Uterus (tissue), 3 donors: ENCODE measurements at regions not wholly inside any gene's neighbourhood (a gene's known extent, or its start where the extent isn't known, plus 50 kb on each side); places are given as distances from the start of the nearest gene placed in this dataset.
"Not testable (repeated sequence)": the region's sequence is repeated elsewhere in the genome, so short reads cannot be mapped to it uniquely, and the experiment has no call there.

Experiments used
- DNase-seq, 2 donors: peaks; one replicate each; pipeline ENCODE4 v3.0.0-alpha.2; 2019 to 2020
- H3K27ac ChIP-seq, 2 donors: fragments of 200-600 bp; sonication (generic); 1 replicate in 1 of 2; 2 replicates in 1 of 2; pipeline ENCODE4 v1.5.1; 2016 to 2018
- H3K27me3 ChIP-seq, 2 donors: fragments of 200-600 bp; sonication (generic); one replicate each; pipeline ENCODE4 v1.5.1; 2018 to 2019; ENCODE audit warnings: control low read depth in 1 of 2
- H3K36me3 ChIP-seq, 2 donors: fragments of 200-600 bp; sonication (generic); one replicate each; pipeline ENCODE4 v1.5.1; 2019; ENCODE audit warnings: control low read depth in 1 of 2
- H3K4me1 ChIP-seq, 2 donors: fragments of 200-600 bp; sonication (generic); one replicate each; pipeline ENCODE4 v1.5.1; 2018 to 2019; ENCODE audit warnings: control low read depth in 1 of 2
- H3K4me3 ChIP-seq, 2 donors: fragments of 200-600 bp; sonication (generic); 1 replicate in 1 of 2; 2 replicates in 1 of 2; pipeline ENCODE4 v1.5.1; 2018 to 2019; ENCODE audit warnings: mild to moderate bottlenecking in 1 of 2
- H3K9me3 ChIP-seq, 2 donors: fragments of 200-600 bp; sonication (generic); one replicate each; pipeline ENCODE4 v1.5.1; 2019; ENCODE audit warnings: control low read depth in 1 of 2
- CTCF ChIP-seq, 4 experiments: fragments of 200-600 bp in 2 of 4; fragments of 450-650 bp in 2 of 4; sonication (generic) in 2 of 4; IDR thresholded peaks; one replicate each; pipeline ENCODE4 v1.5.1; 2016 to 2019; ENCODE audit warnings: antibody characterized with exemption in 4 of 4, mild to moderate bottlenecking in 2 of 4, moderate library complexity in 1 of 4
- POLR2A ChIP-seq, 2 donors: fragments of 450-650 bp; IDR thresholded peaks; one replicate each; pipeline ENCODE4 v1.6.1; 2016; ENCODE audit warnings: antibody characterized with exemption in 2 of 2, mild to moderate bottlenecking in 1 of 2, moderate library complexity in 1 of 2
- intact Hi-C: fragments of 100-400 bp; cut with DNase I; formaldehyde crosslinking; loops from one replicate; pipeline ENCODE4 v1.15.1; 2023; ENCODE audit warnings: low total_unique reads
- donor health status: DM: yes; HTN: yes; CAD: no.

DNA sequence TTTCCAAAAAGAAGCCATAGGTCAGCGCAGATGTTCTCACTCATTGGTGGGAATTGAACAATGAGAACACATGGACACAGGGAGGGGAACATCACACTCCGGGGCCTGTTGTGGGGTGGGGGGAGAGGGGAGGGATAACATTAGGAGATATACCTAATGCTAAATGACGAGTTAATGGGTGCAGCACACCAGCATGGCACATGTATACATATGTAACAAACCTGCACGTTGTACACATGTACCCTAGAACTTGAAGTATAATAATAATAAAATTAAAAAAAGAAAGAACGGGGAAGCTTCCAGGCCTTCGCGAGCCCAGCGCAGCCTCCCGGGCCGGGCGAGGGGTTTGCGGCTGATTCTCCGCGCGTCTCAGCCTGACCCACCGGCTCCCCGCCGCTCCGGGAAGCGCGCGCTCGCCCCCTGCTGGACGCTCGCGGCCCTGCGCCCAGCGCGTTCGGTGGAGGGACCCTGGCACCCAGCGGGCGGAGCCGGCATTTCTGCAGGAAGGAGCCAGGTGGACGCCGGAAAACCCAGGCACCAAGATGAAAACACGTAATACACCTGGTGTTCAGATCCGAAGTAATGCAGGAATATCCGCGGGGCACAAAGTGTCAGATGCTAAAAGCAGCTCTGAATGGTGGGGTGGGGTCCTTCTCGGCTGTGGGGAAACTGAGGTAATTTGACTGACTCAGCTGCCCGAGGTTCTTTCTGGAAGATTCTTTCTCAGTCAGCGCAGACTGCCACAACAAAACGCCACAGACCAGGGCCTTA, 67.1 kb upstream of the PPP1R26 start:
- DNase-seq: peak; percentile 37 to 72
- H3K36me3 ChIP-seq, H3K4me3 ChIP-seq, H3K4me1 ChIP-seq, H3K9me3 ChIP-seq, H3K27ac ChIP-seq, H3K27me3 ChIP-seq: not testable (repeated sequence)
- TF ChIP-seq CTCF (IDR thresholded peaks at IDR 0.05): peak; percentile 92 to 100 (median 98)
- intact Hi-C loops: loop anchor here (2.0 kb wide), 1 partner anchor 326 kb away; the partner anchor contains the start of gene OLFM1

DNA sequence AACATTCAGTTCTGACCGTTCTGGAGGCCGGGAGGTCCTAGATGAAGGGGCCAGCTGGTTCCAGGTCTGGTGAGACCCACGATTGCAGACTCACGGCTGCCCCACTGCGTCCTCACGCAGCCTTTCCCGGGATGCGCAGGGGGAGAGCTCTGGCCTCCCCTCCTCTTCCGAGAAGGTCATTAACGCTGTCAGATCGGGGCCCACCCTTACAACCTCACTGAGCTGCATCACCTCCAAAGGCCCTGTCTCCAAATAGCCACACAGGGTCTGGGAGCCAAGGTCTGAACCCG, 66.6 kb upstream of the PPP1R26 start:
- no peak overlapping the region for H3K27ac ChIP-seq
- no peak for DNase-seq
- H3K9me3 ChIP-seq: no peaks in the 10 kb centered on the region
- TF ChIP-seq CTCF (IDR thresholded peaks at IDR 0.05) (no peak), POLR2A (IDR thresholded peaks at IDR 0.05) (no peak)
- H3K36me3 ChIP-seq: no peaks in the 10 kb centered on the region
- no peaks in the 10 kb centered on the region for H3K27me3 ChIP-seq
- H3K4me3 ChIP-seq: no peak overlapping the region
- H3K4me1 ChIP-seq: no peaks in the 10 kb centered on the region
- intact Hi-C loops: loop anchor here (2.0 kb wide), 1 partner anchor 326 kb away; the partner anchor contains the start of gene OLFM1

DNA sequence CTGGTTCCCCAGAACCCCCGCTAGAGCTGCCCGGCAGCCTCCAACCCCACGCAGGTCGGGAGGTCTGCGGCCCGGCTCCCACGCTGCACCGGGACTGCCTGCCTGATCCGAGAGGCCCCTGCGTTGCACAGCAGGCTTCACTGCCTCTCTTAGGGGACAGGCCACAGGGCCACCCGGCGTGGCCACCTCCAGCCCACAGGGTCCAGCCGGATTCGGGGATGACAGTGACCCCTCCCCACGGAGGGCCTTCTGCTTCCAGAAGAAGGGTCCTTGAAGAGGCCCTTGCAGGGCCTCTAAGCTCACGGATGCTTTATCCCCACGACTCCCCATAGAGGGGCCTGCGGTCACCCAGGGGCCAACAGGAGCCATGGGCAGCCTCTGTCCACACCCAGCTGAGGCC, 66.1 kb upstream of the PPP1R26 start:
- H3K27me3 ChIP-seq: no peaks in the 10 kb centered on the region

DNA sequence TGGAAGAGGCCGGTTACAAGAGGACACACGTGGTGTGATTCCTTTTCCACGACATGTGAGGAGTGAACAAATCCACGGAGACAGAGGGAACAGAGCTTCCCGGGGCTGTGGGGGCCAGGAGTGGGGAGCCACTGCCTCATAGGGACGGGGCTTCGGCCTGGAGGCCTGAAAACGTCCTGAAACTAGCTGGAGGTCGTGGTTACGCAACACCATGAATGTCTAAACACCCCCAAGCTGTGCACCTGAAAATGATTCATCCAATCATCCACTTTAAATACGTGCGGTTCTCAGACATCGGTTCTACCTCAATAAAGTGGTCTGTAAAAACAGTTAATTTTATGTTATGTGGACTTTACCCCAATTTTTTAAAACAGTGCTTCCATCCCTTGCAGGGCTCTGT, 65.3 kb upstream of the PPP1R26 start:
- Histone ChIP-seq H3K4me3 (no peak overlapping the region), H3K27ac (no peak overlapping the region), H3K36me3 (no peaks in the 10 kb centered on the region), H3K4me1 (no peaks in the 10 kb centered on the region), H3K27me3 (no peaks in the 10 kb centered on the region), H3K9me3 (no peaks in the 10 kb centered on the region)
- DNase-seq: no peak
- TF ChIP-seq CTCF (IDR thresholded peaks at IDR 0.05) (no peak), POLR2A (IDR thresholded peaks at IDR 0.05) (no peak)
- intact Hi-C loops: no loop called here

More for the DNA sequence above, 66.1 kb upstream of the PPP1R26 start:
- DNase-seq: no peak
- Histone ChIP-seq H3K27ac (no peak overlapping the region), H3K4me1 (no peaks in the 10 kb centered on the region), H3K9me3 (no peaks in the 10 kb centered on the region), H3K36me3 (no peaks in the 10 kb centered on the region), H3K4me3 (no peak overlapping the region)
- intact Hi-C loops: loop anchor here (2.0 kb wide), 1 partner anchor 327 kb away; the partner anchor contains the start of gene OLFM1
- no peak for TF ChIP-seq CTCF (IDR thresholded peaks at IDR 0.05)
- no peak for TF ChIP-seq POLR2A (IDR thresholded peaks at IDR 0.05)

DNA sequence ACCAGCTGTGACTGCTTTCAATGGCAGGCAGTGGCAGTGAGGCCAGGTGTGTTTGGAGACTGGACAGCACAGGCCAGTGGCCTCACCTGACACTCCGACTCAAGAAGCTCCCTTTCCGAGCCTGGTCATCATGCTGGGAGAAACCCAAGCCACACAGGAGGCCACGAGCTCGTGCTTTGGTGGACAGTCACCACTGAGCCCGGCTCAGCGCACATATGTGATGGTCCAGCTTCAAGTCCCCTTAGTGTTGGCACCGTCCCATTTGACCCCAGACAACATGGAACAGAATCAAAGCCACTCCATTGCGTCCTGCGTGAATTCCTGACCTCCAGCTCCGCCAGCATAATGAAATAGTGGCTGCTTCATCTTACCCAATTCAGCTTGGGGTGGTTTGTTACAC, 64.0 kb upstream of the PPP1R26 start:
- H3K4me3 ChIP-seq: no peak overlapping the region
- H3K36me3 ChIP-seq: no peaks in the 10 kb centered on the region
- TF ChIP-seq POLR2A (IDR thresholded peaks at IDR 0.05): no peak
- TF ChIP-seq CTCF (IDR thresholded peaks at IDR 0.05): no peak
- intact Hi-C loops: no loop called here
- DNase-seq: no peak
- no peak overlapping the region for H3K27ac ChIP-seq
- no peaks in the 10 kb centered on the region for H3K4me1 ChIP-seq
- H3K9me3 ChIP-seq: no peaks in the 10 kb centered on the region
- no peaks in the 10 kb centered on the region for H3K27me3 ChIP-seq
